RWPE2 (cell line): ENCODE measurements at regions not wholly inside any gene's neighbourhood (a gene's known extent, or its start where the extent isn't known, plus 50 kb on each side); places are given as distances from the start of the nearest gene placed in this dataset.

Experiments
- ATAC-seq: fragments of 200-7000 bp; cut with Tn5 transposase; 3 replicates; pipeline ENCODE4 v1.9.1; 2021; ENCODE audit warnings: low read depth
- DNase-seq: peaks from one replicate; pipeline ENCODE4 v3.0.0-alpha.2; 2020; ENCODE audit warnings: low spot score
- H3K27ac ChIP-seq: fragments of 450-650 bp; 2 replicates; pipeline ENCODE4 v1.5.1; 2017; ENCODE audit warnings: mild to moderate bottlenecking; ENCODE audit not compliant: poor library complexity, severe bottlenecking
- H3K27me3 ChIP-seq: fragments of 250-450 bp; sonication (Bioruptor Pico); 2 replicates; pipeline ENCODE4 v1.5.1; 2021; ENCODE audit warnings: mild to moderate bottlenecking, moderate library complexity; ENCODE audit not compliant: insufficient read depth, poor library complexity, severe bottlenecking
- H3K36me3 ChIP-seq: fragments of 250-450 bp; sonication (Bioruptor Pico); 2 replicates; pipeline ENCODE4 v1.5.1; 2020; ENCODE audit warnings: low read depth, mild to moderate bottlenecking, moderate library complexity
- H3K4me1 ChIP-seq: fragments of 250-450 bp; sonication (Bioruptor Pico); 2 replicates; pipeline ENCODE4 v1.5.1; 2021; ENCODE audit warnings: mild to moderate bottlenecking, moderate library complexity; ENCODE audit not compliant: insufficient read depth, poor library complexity, severe bottlenecking
- H3K4me3 ChIP-seq: fragments of 250-450 bp; sonication (Bioruptor Pico); 2 replicates; pipeline ENCODE4 v1.5.1; 2021; ENCODE audit warnings: mild to moderate bottlenecking, moderate library complexity; ENCODE audit not compliant: severe bottlenecking
- H3K9me3 ChIP-seq: fragments of 250-450 bp; sonication (Bioruptor Pico); 2 replicates; pipeline ENCODE4 v1.5.1; 2021; ENCODE audit warnings: mild to moderate bottlenecking, moderate library complexity; ENCODE audit not compliant: severe bottlenecking
- CTCF ChIP-seq: fragments of 450-650 bp; IDR thresholded peaks from one replicate; pipeline ENCODE4 v1.5.1; 2017; ENCODE audit warnings: mild to moderate bottlenecking, moderate library complexity; ENCODE audit not compliant: poor library complexity, severe bottlenecking

- no peak for ATAC-seq
- Histone ChIP-seq H3K27ac (no peak overlapping the region), H3K4me3 (no peak overlapping the region), H3K4me1 (no peaks in the 10 kb centered on the region), H3K27me3 (no peaks in the 10 kb centered on the region), H3K9me3 (no peaks in the 10 kb centered on the region), H3K36me3 (no peaks in the 10 kb centered on the region)
- no peak for DNase-seq
- TF ChIP-seq CTCF: no peak
These were observed 155.3 kb upstream of the EDNRA start for GRCh38 chr4:147325571-147325981.

DNA sequence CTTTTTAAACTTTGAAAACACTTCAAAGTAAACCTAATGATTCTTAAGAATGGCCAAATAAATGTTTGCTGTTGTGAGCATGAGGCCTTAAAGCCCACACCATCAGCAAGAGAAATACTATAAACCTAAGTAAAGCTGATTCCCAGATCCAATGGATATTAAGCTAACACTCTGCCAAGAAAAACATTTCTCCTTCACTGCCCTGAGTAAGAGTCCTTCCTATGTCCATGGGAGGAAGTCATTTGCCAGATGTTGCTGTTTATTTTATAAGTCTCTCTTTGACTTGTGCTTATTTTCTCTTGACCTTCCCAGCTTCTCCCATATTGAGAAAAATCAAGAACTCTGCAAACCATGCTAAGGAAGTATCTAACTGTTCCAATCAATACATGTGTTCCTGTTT lies 154.3 kb upstream of the EDNRA start:
- ATAC-seq: no peak
- no peaks in the 10 kb centered on the region for H3K9me3 ChIP-seq
- no peak for TF ChIP-seq CTCF
- no peaks in the 10 kb centered on the region for H3K36me3 ChIP-seq
- no peaks in the 10 kb centered on the region for H3K27me3 ChIP-seq
- H3K27ac ChIP-seq: no peak overlapping the region
- DNase-seq: no peak
- H3K4me1 ChIP-seq: no peaks in the 10 kb centered on the region
- no peak overlapping the region for H3K4me3 ChIP-seq

GRCh38 chr4:147327322-147327721 lies 153.6 kb upstream of the EDNRA start:
- H3K4me3 ChIP-seq: no peak overlapping the region
- H3K4me1 ChIP-seq: no peaks in the 10 kb centered on the region
- DNase-seq: no peak
- no peaks in the 10 kb centered on the region for H3K9me3 ChIP-seq
- H3K27me3 ChIP-seq: no peaks in the 10 kb centered on the region
- no peaks in the 10 kb centered on the region for H3K36me3 ChIP-seq
- no peak for ATAC-seq
- H3K27ac ChIP-seq: no peak overlapping the region
- TF ChIP-seq CTCF: no peak

DNA sequence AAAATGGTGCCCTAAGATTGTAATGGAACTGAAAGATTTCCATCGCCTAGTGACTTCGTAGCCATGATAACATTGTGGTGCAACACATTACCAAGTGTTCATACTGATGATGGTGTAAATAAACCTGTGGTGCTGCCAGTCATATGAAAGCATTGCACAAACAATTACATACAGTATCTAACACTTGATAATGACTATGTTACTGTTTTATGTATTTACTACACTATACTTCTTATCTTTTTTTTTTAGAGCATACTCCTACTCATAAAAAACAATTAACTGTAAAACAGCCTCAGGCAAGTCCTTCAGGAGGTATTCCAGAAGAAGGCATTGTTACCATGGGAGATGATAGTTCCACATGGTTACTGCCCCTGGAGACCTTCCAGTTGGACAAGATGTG lies 152.7 kb upstream of the EDNRA start:
- H3K4me1 ChIP-seq: no peaks in the 10 kb centered on the region
- H3K27ac ChIP-seq: no peak overlapping the region
- H3K4me3 ChIP-seq: no peak overlapping the region
- H3K9me3 ChIP-seq: no peaks in the 10 kb centered on the region
- H3K27me3 ChIP-seq: no peaks in the 10 kb centered on the region
- ATAC-seq (no peak), DNase-seq (no peak)
- TF ChIP-seq CTCF: no peak
- H3K36me3 ChIP-seq: no peaks in the 10 kb centered on the region

GRCh38 chr4:147328756-147329446 lies 152.0 kb upstream of the EDNRA start:
- DNase-seq (no peak), ATAC-seq (no peak)
- no peak for TF ChIP-seq CTCF
- H3K9me3 ChIP-seq: no peaks in the 10 kb centered on the region
- H3K4me1 ChIP-seq: no peaks in the 10 kb centered on the region
- no peaks in the 10 kb centered on the region for H3K36me3 ChIP-seq
- H3K27me3 ChIP-seq: no peaks in the 10 kb centered on the region
- no peak overlapping the region for H3K4me3 ChIP-seq
- no peak overlapping the region for H3K27ac ChIP-seq
